ENCODE measurements at regions not wholly inside any gene's neighbourhood (a gene's known extent, or its start where the extent isn't known, plus 50 kb on each side); places are given as distances from the start of the nearest gene placed in this dataset.

- intact Hi-C loops (cut with DNase I; ENCODE audit: low total_unique reads) = no loop called here
Measured at GRCh38 chr4:173765751-173766150, 235.7 kb upstream of the HAND2 start.

DNA sequence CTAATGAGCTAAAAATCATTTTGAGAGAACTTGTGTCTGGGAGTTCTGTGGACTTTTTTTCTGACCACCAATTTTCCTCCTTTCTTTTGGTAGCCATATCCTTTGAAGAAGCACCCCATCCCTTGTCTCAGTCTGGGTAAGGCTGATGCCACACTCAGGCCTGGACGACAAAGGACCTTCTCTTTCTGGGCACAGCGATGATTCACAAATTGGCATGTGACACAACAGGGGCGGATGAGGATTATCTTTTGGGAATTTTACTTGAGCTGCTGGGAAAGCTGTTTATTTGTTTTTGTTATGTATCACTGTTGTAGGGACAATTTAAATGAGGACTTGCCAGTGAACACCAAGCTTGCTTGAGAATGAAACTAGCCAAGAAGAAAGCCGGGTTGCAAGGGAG lies 233.4 kb upstream of the HAND2 start:
- Histone ChIP-seq H3K9me3 (no peaks in the 10 kb centered on the region), H3K27me3 (no peaks in the 10 kb centered on the region), H3K4me3 (no peak overlapping the region), H3K4me1 (no peaks in the 10 kb centered on the region), H3K36me3 (no peaks in the 10 kb centered on the region), H3K27ac (no peak overlapping the region)
- TF ChIP-seq CTCF (IDR thresholded peaks at IDR 0.05 in 4 of 5, conservative IDR thresholded peaks at IDR 0.05 in 1 of 5) (no peak), POLR2A (IDR thresholded peaks at IDR 0.05) (no peak)
- intact Hi-C loops (cut with DNase I; ENCODE audit: low total_unique reads) = no loop called here
- in situ Hi-C loops (cut with MboI; ENCODE audit: low sequenced_read_pairs in 4 of 4) = no loop called here
- no peak for DNase-seq
- no peak for ATAC-seq

More at GRCh38 chr4:173765751-173766150, 235.7 kb upstream of the HAND2 start:
- DNase-seq (no peak), ATAC-seq (no peak)
- Histone ChIP-seq H3K9me3 (no peaks in the 10 kb centered on the region), H3K27me3 (no peaks in the 10 kb centered on the region), H3K36me3 (no peaks in the 10 kb centered on the region), H3K27ac (no peak overlapping the region), H3K4me3 (no peak overlapping the region), H3K4me1 (no peaks in the 10 kb centered on the region)
- in situ Hi-C loops (cut with MboI; ENCODE audit: low sequenced_read_pairs in 4 of 4) = no loop called here
- TF ChIP-seq CTCF (IDR thresholded peaks at IDR 0.05 in 4 of 5, conservative IDR thresholded peaks at IDR 0.05 in 1 of 5) (no peak), POLR2A (IDR thresholded peaks at IDR 0.05) (no peak)

GRCh38 chr4:173761938-173762337 lies 231.9 kb upstream of the HAND2 start:
- TF ChIP-seq CTCF (IDR thresholded peaks at IDR 0.05 in 4 of 5, conservative IDR thresholded peaks at IDR 0.05 in 1 of 5) (no peak), POLR2A (IDR thresholded peaks at IDR 0.05) (no peak)
- ATAC-seq = no peak
- H3K36me3 ChIP-seq = no peaks in the 10 kb centered on the region
- no peaks in the 10 kb centered on the region for H3K27me3 ChIP-seq
- no peaks in the 10 kb centered on the region for H3K9me3 ChIP-seq
- H3K27ac ChIP-seq = no peak overlapping the region
- intact Hi-C loops (cut with DNase I; ENCODE audit: low total_unique reads) (no loop called here), in situ Hi-C loops (cut with MboI; ENCODE audit: low sequenced_read_pairs in 4 of 4) (no loop called here)
- no peak overlapping the region for H3K4me3 ChIP-seq
- DNase-seq = no peak
- H3K4me1 ChIP-seq = no peaks in the 10 kb centered on the region

DNA sequence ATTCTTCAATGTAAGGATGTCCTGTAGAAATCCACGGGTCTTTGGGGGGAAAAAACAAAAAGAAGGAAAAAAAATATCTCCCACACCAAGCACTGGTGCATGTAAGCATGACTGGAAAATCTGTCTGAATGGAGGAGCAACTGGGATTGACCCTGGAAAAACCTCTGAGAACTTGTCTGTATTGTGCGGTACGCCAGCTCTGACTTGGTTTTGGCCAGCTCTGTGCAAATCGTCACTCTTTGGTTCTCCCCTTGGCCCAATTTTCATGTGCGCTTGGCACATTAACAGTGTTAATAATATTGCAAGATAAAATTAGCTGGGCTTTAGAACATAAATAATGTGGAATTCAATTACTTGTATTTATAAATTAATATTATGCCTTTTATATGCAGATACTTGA lies 231.2 kb upstream of the HAND2 start:
- TF ChIP-seq CTCF (IDR thresholded peaks at IDR 0.05 in 4 of 5, conservative IDR thresholded peaks at IDR 0.05 in 1 of 5) (no peak), POLR2A (IDR thresholded peaks at IDR 0.05) (no peak)

DNA sequence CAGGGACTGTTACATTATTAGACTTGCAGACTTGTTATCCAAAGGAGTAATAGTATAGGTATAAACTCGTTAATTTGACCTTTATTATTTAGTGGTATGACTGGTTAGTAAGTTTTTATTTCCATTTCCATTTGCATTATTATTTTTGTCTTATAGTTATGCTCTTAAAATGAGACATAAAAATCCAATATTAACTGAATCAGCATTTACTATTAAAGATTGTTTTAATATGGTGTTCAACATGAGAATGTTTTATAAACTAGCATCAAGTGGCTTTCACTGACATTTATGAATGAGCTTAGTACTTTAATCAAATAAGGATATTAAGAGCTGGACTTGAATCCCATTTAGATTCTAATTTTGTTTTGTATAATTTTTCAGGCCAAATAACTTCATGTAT lies 228.1 kb upstream of the HAND2 start:
- TF ChIP-seq CTCF (IDR thresholded peaks at IDR 0.05 in 4 of 5, conservative IDR thresholded peaks at IDR 0.05 in 1 of 5) (no peak), POLR2A (IDR thresholded peaks at IDR 0.05) (no peak)
- no peak for DNase-seq
- intact Hi-C loops (cut with DNase I; ENCODE audit: low total_unique reads) = no loop called here
- no peak overlapping the region for H3K4me3 ChIP-seq
- no peak overlapping the region for H3K27ac ChIP-seq
- no peaks in the 10 kb centered on the region for H3K4me1 ChIP-seq
- no peaks in the 10 kb centered on the region for H3K27me3 ChIP-seq
- in situ Hi-C loops (cut with MboI; ENCODE audit: low sequenced_read_pairs in 4 of 4) = no loop called here
- no peak for ATAC-seq
- no peaks in the 10 kb centered on the region for H3K9me3 ChIP-seq
- H3K36me3 ChIP-seq = no peaks in the 10 kb centered on the region

More for the DNA sequence above, 231.2 kb upstream of the HAND2 start:
- ATAC-seq = no peak
- no peak for DNase-seq
- Histone ChIP-seq H3K4me3 (no peak overlapping the region), H3K27ac (no peak overlapping the region), H3K4me1 (no peaks in the 10 kb centered on the region), H3K9me3 (no peaks in the 10 kb centered on the region), H3K27me3 (no peaks in the 10 kb centered on the region), H3K36me3 (no peaks in the 10 kb centered on the region)
- in situ Hi-C loops (cut with MboI; ENCODE audit: low sequenced_read_pairs in 4 of 4) = no loop called here
- intact Hi-C loops (cut with DNase I; ENCODE audit: low total_unique reads) = no loop called here
